ENCODE measurements at regions not wholly inside any gene's neighbourhood (a gene's known extent, or its start where the extent isn't known, plus 50 kb on each side); places are given as distances from the start of the nearest gene placed in this dataset.

DNA sequence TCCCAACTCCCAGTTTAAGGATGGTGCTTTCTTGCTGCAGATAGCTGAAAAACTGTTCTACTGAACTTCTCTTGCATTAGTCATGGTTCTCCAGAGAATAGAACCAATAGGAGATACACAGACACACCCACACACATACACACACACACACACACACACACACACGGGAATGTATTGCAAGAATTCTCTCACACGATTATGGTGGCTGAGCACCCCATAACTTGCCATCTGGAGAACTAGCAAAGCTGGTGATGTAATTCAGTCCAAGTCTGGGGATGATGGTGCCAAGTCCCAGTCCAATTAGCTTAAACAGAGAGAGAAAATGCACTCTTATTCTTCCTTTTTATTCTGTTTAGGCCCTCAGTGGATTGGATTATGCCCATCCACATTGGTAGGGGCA is 643.9 kb downstream of the DIAPH3 start:
- no peak for TF ChIP-seq CTCF (IDR thresholded peaks at IDR 0.05; ENCODE audit: extremely low read depth, missing control alignments)
- DNase-seq (ENCODE audit: low spot score): no peak

- no peak for DNase-seq (ENCODE audit: low spot score)
- TF ChIP-seq CTCF (IDR thresholded peaks at IDR 0.05; ENCODE audit: extremely low read depth, missing control alignments): no peak
These were observed 642.2 kb downstream of the DIAPH3 start for GRCh38 chr13:59521549-59521948.

GRCh38 chr13:59522652-59523051 is 641.1 kb downstream of the DIAPH3 start:
- DNase-seq (ENCODE audit: low spot score): no peak
- TF ChIP-seq CTCF (IDR thresholded peaks at IDR 0.05; ENCODE audit: extremely low read depth, missing control alignments): no peak

DNA sequence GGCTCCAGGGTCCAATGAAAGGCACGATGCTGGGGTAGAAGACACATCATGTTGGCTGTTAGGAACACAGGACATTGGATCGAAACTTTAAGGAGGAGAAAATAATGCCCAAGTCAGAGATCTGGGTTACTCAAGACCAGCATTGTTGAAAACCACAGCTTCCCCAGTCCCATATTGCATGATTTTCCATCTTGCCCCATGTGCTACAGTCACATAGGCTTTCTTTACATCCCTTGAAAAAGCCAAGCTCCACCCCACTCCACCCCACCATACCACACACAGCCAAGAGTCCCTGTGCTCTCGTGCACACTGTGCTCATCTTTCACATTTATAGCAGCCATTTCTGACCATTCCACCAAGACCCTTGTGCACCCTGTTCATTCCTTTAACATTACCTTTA is 636.2 kb downstream of the DIAPH3 start:
- TF ChIP-seq CTCF (IDR thresholded peaks at IDR 0.05; ENCODE audit: extremely low read depth, missing control alignments): no peak
- DNase-seq (ENCODE audit: low spot score): no peak

DNA sequence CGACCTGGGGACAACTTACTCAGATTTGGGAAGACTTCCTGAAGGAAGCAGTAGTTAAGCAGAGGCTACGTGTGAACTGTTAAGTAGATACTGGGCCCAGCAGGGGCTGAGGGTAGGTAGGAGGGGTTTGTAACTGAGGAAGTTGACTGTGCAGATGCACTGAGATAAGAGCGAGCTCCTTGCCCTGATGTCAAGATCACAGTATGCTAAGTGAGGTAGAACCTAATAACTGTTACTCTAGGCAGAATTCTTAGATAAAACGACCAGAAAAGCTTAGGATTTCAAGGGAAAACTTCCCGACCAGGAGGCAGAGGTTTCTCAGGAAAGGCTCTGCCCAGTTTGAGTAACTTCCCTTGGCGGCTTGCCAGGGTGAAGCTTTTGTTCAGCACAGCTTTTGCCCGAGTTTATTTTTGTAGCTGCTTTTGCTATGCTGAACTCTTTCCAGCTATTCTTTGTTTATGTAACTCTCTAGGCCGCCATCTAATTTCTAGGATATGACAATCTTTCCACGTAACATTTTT is 632.1 kb downstream of the DIAPH3 start:
- TF ChIP-seq CTCF (IDR thresholded peaks at IDR 0.05; ENCODE audit: extremely low read depth, missing control alignments): no peak
- no peak for DNase-seq (ENCODE audit: low spot score)

GRCh38 chr13:59532405-59532804 is 631.3 kb downstream of the DIAPH3 start:
- DNase-seq (ENCODE audit: low spot score): no peak
- TF ChIP-seq CTCF (IDR thresholded peaks at IDR 0.05; ENCODE audit: extremely low read depth, missing control alignments): no peak

- TF ChIP-seq CTCF (IDR thresholded peaks at IDR 0.05; ENCODE audit: extremely low read depth, missing control alignments): no peak
- no peak for DNase-seq (ENCODE audit: low spot score)
These were observed 629.9 kb downstream of the DIAPH3 start for GRCh38 chr13:59533561-59534555.
